Colonic mucosa (tissue), 4 donors: ENCODE measurements at regions not wholly inside any gene's neighbourhood (a gene's known extent, or its start where the extent isn't known, plus 50 kb on each side); places are given as distances from the start of the nearest gene placed in this dataset.

ENCODE experiments used
- DNase-seq: peaks from one replicate; pipeline ENCODE4 v3.0.0-alpha.2; 2020
- H3K27ac ChIP-seq: fragments of 200-600 bp; one replicate; pipeline ENCODE4 v1.8.0; 2021
- H3K27me3 ChIP-seq: fragments of 200-600 bp; one replicate; pipeline ENCODE4 v1.8.0; 2021
- H3K36me3 ChIP-seq: fragments of 200-600 bp; one replicate; pipeline ENCODE4 v1.8.0; 2021
- H3K4me1 ChIP-seq: fragments of 200-600 bp; one replicate; pipeline ENCODE4 v1.8.0; 2021; ENCODE audit warnings: mild to moderate bottlenecking
- H3K4me3 ChIP-seq: fragments of 200-600 bp; one replicate; pipeline ENCODE4 v1.8.0; 2021
- H3K9ac ChIP-seq, 2 donors: one replicate each; pipeline ENCODE4 v1.7.0; 2013; ENCODE audit warnings: control low read depth in 2 of 2, low read depth in 2 of 2, low read length in 2 of 2
- H3K9me3 ChIP-seq: fragments of 200-600 bp; one replicate; pipeline ENCODE4 v1.8.0; 2021
- CTCF ChIP-seq: fragments of 200-600 bp; IDR thresholded peaks from one replicate; pipeline ENCODE4 v1.8.0; 2022; ENCODE audit warnings: antibody characterized with exemption, mild to moderate bottlenecking
- intact Hi-C: fragments of 100-400 bp; cut with DNase I; formaldehyde crosslinking; loops from one replicate; pipeline ENCODE4 v1.14.1; 2022
- donor health status: healthy.
- donor health status: DM: no; HTN: no; CAD: no.
- donor health status: DM: no; HTN: no; CAD: no.

- TF ChIP-seq CTCF: no peak
- no peaks in the 10 kb centered on the region for H3K36me3 ChIP-seq
- no peak overlapping the region for H3K4me3 ChIP-seq
- H3K27ac ChIP-seq: no peak overlapping the region
- no peaks in the 10 kb centered on the region for H3K27me3 ChIP-seq
- no peaks in the 10 kb centered on the region for H3K9me3 ChIP-seq
- DNase-seq: no peak
- intact Hi-C loops: no loop called here
- no peaks in the 10 kb centered on the region for H3K4me1 ChIP-seq
- H3K9ac ChIP-seq: no peak overlapping the region
Observed at GRCh38 chr2:221970389-221970788, 328.4 kb downstream of the PAX3 start.

- H3K9me3 ChIP-seq: no peaks in the 10 kb centered on the region
- TF ChIP-seq CTCF: no peak
- no peaks in the 10 kb centered on the region for H3K27me3 ChIP-seq
- no peaks in the 10 kb centered on the region for H3K4me1 ChIP-seq
- no peak overlapping the region for H3K27ac ChIP-seq
- no peak for DNase-seq
- H3K36me3 ChIP-seq: no peaks in the 10 kb centered on the region
- no peak overlapping the region for H3K9ac ChIP-seq
- intact Hi-C loops: loop anchor here (10.0 kb wide), 2 partner anchors 395 to 1285 kb away; partner anchors contain the start of gene EPHA4
- H3K4me3 ChIP-seq: no peak overlapping the region
Observed at GRCh38 chr2:221969830-221970144, 329.0 kb downstream of the PAX3 start.

- H3K4me1 ChIP-seq: no peaks in the 10 kb centered on the region
- DNase-seq: no peak
- intact Hi-C loops: loop anchor here (10.0 kb wide), 2 partner anchors 394 to 1284 kb away; partner anchors contain the start of gene EPHA4
Observed at GRCh38 chr2:221969087-221969829, 329.5 kb downstream of the PAX3 start.

GRCh38 chr2:221962186-221962585, 336.6 kb downstream of the PAX3 start:
- H3K4me1 ChIP-seq: no peaks in the 10 kb centered on the region
- H3K4me3 ChIP-seq: no peak overlapping the region
- TF ChIP-seq CTCF: no peak
- no peaks in the 10 kb centered on the region for H3K36me3 ChIP-seq
- no peaks in the 10 kb centered on the region for H3K27me3 ChIP-seq
- H3K9ac ChIP-seq: no peak overlapping the region
- no peak overlapping the region for H3K27ac ChIP-seq
- DNase-seq: no peak
- no peaks in the 10 kb centered on the region for H3K9me3 ChIP-seq
- intact Hi-C loops: loop anchor here (10.0 kb wide), 2 partner anchors 387 to 1277 kb away; partner anchors contain the start of gene EPHA4

More at GRCh38 chr2:221969087-221969829, 329.5 kb downstream of the PAX3 start:
- Histone ChIP-seq H3K36me3 (no peaks in the 10 kb centered on the region), H3K27ac (no peak overlapping the region), H3K9ac (no peak overlapping the region), H3K27me3 (no peaks in the 10 kb centered on the region), H3K4me3 (no peak overlapping the region), H3K9me3 (no peaks in the 10 kb centered on the region)
- TF ChIP-seq CTCF: peak; percentile 60

- DNase-seq: no peak
- Histone ChIP-seq H3K9ac (no peak overlapping the region), H3K36me3 (no peaks in the 10 kb centered on the region), H3K4me1 (no peaks in the 10 kb centered on the region), H3K4me3 (no peak overlapping the region), H3K9me3 (no peaks in the 10 kb centered on the region), H3K27ac (no peak overlapping the region), H3K27me3 (no peaks in the 10 kb centered on the region)
- intact Hi-C loops: loop anchor here (10.0 kb wide), 2 partner anchors 387 to 1277 kb away; partner anchors contain the start of gene EPHA4
- TF ChIP-seq CTCF: no peak
Observed at GRCh38 chr2:221961561-221961960, 337.2 kb downstream of the PAX3 start.
